ENCODE measurements at regions not wholly inside any gene's neighbourhood (a gene's known extent, or its start where the extent isn't known, plus 50 kb on each side); places are given as distances from the start of the nearest gene placed in this dataset.

DNA sequence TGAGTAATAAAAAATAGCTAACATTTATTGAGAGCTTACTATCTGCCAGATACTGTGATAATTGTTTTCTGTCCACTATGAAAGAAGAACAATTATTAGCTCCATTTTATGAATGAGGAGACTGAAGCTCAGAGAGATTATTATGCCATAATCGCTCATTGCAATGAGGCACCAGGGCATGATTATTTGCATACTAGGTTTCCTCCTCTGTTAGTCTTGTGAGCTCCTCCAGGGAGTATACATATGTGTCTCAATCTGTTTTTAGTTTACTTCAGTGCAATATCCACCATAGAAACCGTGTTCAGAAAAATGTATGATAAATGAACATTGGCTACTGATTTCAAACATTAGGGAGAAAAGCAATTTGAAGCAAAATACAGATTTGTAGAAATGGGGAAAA is 139.4 kb upstream of the OTUD4 start:
- Histone ChIP-seq H3K4me1 (ENCODE audit: control insufficient read depth, insufficient read depth, low read length) (no peaks in the 10 kb centered on the region), H3K4me3 (ENCODE audit: low read depth, low read length) (no peak overlapping the region), H3K27me3 (ENCODE audit: control insufficient read depth, insufficient read depth, low read length) (no peaks in the 10 kb centered on the region), H3K36me3 (ENCODE audit: control insufficient read depth, insufficient read depth, low read length) (no peaks in the 10 kb centered on the region), H3K27ac (ENCODE audit: low read depth, low read length) (no peak overlapping the region), H3K9ac (ENCODE audit: low read depth, low read length) (no peak overlapping the region), H3K9me3 (ENCODE audit: control insufficient read depth, insufficient read depth, low read length) (no peaks in the 10 kb centered on the region)

DNA sequence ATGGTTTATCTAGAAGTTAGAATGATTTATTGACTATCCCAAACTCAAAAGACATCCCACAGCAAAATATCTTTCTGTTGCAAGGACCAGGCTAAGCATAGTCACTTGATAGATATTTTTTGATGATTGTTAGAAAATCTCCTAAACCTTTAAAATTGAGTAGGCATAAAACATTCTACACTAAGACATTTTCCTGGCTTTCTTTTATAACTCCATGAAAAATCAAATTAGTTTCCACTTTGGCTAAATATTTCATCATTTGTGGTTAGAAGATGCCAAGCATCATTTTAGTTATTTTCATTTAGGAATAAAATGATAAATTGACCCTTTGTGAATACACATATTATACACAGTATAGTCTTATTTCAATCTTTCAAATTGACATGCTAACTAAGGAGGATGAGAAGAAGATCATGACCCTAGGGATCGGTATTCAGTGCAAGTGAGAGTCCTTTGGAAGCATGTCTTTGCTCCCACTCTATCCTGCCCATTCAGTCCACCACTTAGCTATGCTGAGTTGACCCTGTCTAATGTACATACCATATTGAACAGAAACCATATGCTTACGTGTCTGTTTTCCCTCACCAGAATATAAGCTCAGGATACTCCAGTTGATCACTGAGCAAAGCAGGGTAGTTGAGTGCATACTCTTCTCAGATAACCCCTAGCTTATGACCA is 136.6 kb upstream of the OTUD4 start:
- H3K27ac ChIP-seq (ENCODE audit: low read depth, low read length), result no peak overlapping the region
- H3K36me3 ChIP-seq (ENCODE audit: control insufficient read depth, insufficient read depth, low read length), result no peaks in the 10 kb centered on the region
- H3K9me3 ChIP-seq (ENCODE audit: control insufficient read depth, insufficient read depth, low read length), result no peaks in the 10 kb centered on the region
- H3K9ac ChIP-seq (ENCODE audit: low read depth, low read length), result no peak overlapping the region
- H3K4me3 ChIP-seq (ENCODE audit: low read depth, low read length), result no peak overlapping the region
- H3K4me1 ChIP-seq (ENCODE audit: control insufficient read depth, insufficient read depth, low read length), result no peaks in the 10 kb centered on the region
- no peaks in the 10 kb centered on the region for H3K27me3 ChIP-seq (ENCODE audit: control insufficient read depth, insufficient read depth, low read length)

- H3K9me3 ChIP-seq (ENCODE audit: control insufficient read depth, insufficient read depth, low read length), result no peaks in the 10 kb centered on the region
- no peaks in the 10 kb centered on the region for H3K36me3 ChIP-seq (ENCODE audit: control insufficient read depth, insufficient read depth, low read length)
- no peak overlapping the region for H3K27ac ChIP-seq (ENCODE audit: low read depth, low read length)
- no peaks in the 10 kb centered on the region for H3K4me1 ChIP-seq (ENCODE audit: control insufficient read depth, insufficient read depth, low read length)
- H3K4me3 ChIP-seq (ENCODE audit: low read depth, low read length), result no peak overlapping the region
- no peak overlapping the region for H3K9ac ChIP-seq (ENCODE audit: low read depth, low read length)
- H3K27me3 ChIP-seq (ENCODE audit: control insufficient read depth, insufficient read depth, low read length), result no peaks in the 10 kb centered on the region
These were observed 135.4 kb upstream of the OTUD4 start for GRCh38 chr4:145315811-145316225.

DNA sequence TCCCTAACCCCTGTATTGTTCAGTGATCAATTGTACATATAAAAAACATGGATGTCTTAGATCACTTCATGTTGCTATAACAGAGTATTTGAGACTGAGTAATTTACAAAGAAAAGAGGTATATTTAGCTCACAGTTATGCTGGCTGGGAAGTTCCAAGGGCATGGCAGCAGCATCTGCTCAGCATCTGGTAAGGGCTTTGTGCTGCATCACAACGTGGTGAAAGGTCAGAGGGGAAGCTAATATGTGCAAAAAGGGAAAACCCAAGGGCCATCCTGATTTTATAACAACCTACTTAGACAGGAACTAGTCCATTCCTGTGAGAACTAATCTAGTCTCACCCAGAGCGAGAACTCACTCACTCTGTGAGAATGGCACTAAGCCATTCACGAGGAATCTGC is 128.2 kb upstream of the OTUD4 start:
- no peaks in the 10 kb centered on the region for H3K4me1 ChIP-seq (ENCODE audit: control insufficient read depth, insufficient read depth, low read length)
- no peak overlapping the region for H3K9ac ChIP-seq (ENCODE audit: low read depth, low read length)
- no peak overlapping the region for H3K27ac ChIP-seq (ENCODE audit: low read depth, low read length)
- H3K4me3 ChIP-seq (ENCODE audit: low read depth, low read length), result no peak overlapping the region
- no peaks in the 10 kb centered on the region for H3K36me3 ChIP-seq (ENCODE audit: control insufficient read depth, insufficient read depth, low read length)
- no peaks in the 10 kb centered on the region for H3K9me3 ChIP-seq (ENCODE audit: control insufficient read depth, insufficient read depth, low read length)
- no peaks in the 10 kb centered on the region for H3K27me3 ChIP-seq (ENCODE audit: control insufficient read depth, insufficient read depth, low read length)

DNA sequence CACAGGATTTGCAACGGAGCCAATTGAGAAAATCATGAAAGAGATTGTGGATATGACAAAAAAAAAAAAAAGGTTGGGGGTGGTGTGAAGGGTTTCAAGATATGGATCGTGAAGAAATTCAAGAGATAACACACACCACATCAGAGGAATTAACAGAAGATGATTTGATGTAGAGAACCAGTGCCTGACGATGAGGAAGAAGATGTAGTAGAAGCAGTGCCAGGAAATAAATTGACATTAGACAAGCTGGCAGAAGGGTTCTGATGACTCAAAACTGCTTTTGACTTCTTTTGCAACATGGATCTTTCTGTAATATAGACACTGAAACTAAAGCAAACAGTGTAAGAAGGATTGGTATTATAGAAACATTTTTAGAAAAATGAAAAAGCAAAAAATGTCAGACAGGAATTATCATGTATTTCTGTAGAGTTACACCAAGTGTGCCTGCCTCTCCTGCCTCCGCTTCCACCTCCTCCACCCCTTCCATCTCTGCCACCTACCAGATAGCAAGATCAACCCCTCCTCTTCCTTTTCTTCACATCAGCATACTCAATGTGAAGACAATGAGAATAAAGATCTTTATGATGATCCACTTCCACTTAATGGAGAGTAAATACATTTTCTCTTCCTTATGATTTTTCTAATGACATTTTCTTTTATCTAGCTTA is 127.5 kb upstream of the OTUD4 start:
- no peak overlapping the region for H3K27ac ChIP-seq (ENCODE audit: low read depth, low read length)
- no peaks in the 10 kb centered on the region for H3K9me3 ChIP-seq (ENCODE audit: control insufficient read depth, insufficient read depth, low read length)
- no peak overlapping the region for H3K4me3 ChIP-seq (ENCODE audit: low read depth, low read length)
- no peak overlapping the region for H3K9ac ChIP-seq (ENCODE audit: low read depth, low read length)
- H3K27me3 ChIP-seq (ENCODE audit: control insufficient read depth, insufficient read depth, low read length), result no peaks in the 10 kb centered on the region
- H3K36me3 ChIP-seq (ENCODE audit: control insufficient read depth, insufficient read depth, low read length), result no peaks in the 10 kb centered on the region
- no peaks in the 10 kb centered on the region for H3K4me1 ChIP-seq (ENCODE audit: control insufficient read depth, insufficient read depth, low read length)

- no peaks in the 10 kb centered on the region for H3K4me1 ChIP-seq (ENCODE audit: control insufficient read depth, insufficient read depth, low read length)
- no peaks in the 10 kb centered on the region for H3K27me3 ChIP-seq (ENCODE audit: control insufficient read depth, insufficient read depth, low read length)
- H3K4me3 ChIP-seq (ENCODE audit: low read depth, low read length), result no peak overlapping the region
- no peaks in the 10 kb centered on the region for H3K9me3 ChIP-seq (ENCODE audit: control insufficient read depth, insufficient read depth, low read length)
- H3K9ac ChIP-seq (ENCODE audit: low read depth, low read length), result no peak overlapping the region
- H3K36me3 ChIP-seq (ENCODE audit: control insufficient read depth, insufficient read depth, low read length), result no peaks in the 10 kb centered on the region
- no peak overlapping the region for H3K27ac ChIP-seq (ENCODE audit: low read depth, low read length)
These were observed 126.7 kb upstream of the OTUD4 start for GRCh38 chr4:145307120-145307519.

- H3K9me3 ChIP-seq (ENCODE audit: control insufficient read depth, insufficient read depth, low read length), result no peaks in the 10 kb centered on the region
- no peak overlapping the region for H3K4me3 ChIP-seq (ENCODE audit: low read depth, low read length)
- no peaks in the 10 kb centered on the region for H3K27me3 ChIP-seq (ENCODE audit: control insufficient read depth, insufficient read depth, low read length)
- H3K9ac ChIP-seq (ENCODE audit: low read depth, low read length), result no peak overlapping the region
- no peaks in the 10 kb centered on the region for H3K36me3 ChIP-seq (ENCODE audit: control insufficient read depth, insufficient read depth, low read length)
- no peak overlapping the region for H3K27ac ChIP-seq (ENCODE audit: low read depth, low read length)
- H3K4me1 ChIP-seq (ENCODE audit: control insufficient read depth, insufficient read depth, low read length), result no peaks in the 10 kb centered on the region
These were observed 122.3 kb upstream of the OTUD4 start for GRCh38 chr4:145302725-145303124.

GRCh38 chr4:145301386-145302080 is 121.1 kb upstream of the OTUD4 start:
- no peaks in the 10 kb centered on the region for H3K4me1 ChIP-seq (ENCODE audit: control insufficient read depth, insufficient read depth, low read length)
- H3K4me3 ChIP-seq (ENCODE audit: low read depth, low read length), result no peak overlapping the region
- no peak overlapping the region for H3K9ac ChIP-seq (ENCODE audit: low read depth, low read length)
- H3K36me3 ChIP-seq (ENCODE audit: control insufficient read depth, insufficient read depth, low read length), result no peaks in the 10 kb centered on the region
- H3K27me3 ChIP-seq (ENCODE audit: control insufficient read depth, insufficient read depth, low read length), result no peaks in the 10 kb centered on the region
- no peak overlapping the region for H3K27ac ChIP-seq (ENCODE audit: low read depth, low read length)
- H3K9me3 ChIP-seq (ENCODE audit: control insufficient read depth, insufficient read depth, low read length), result no peaks in the 10 kb centered on the region

- no peak overlapping the region for H3K9ac ChIP-seq (ENCODE audit: low read depth, low read length)
- no peak overlapping the region for H3K4me3 ChIP-seq (ENCODE audit: low read depth, low read length)
- H3K27ac ChIP-seq (ENCODE audit: low read depth, low read length), result no peak overlapping the region
- H3K27me3 ChIP-seq (ENCODE audit: control insufficient read depth, insufficient read depth, low read length), result no peaks in the 10 kb centered on the region
- no peaks in the 10 kb centered on the region for H3K4me1 ChIP-seq (ENCODE audit: control insufficient read depth, insufficient read depth, low read length)
- H3K36me3 ChIP-seq (ENCODE audit: control insufficient read depth, insufficient read depth, low read length), result no peaks in the 10 kb centered on the region
- H3K9me3 ChIP-seq (ENCODE audit: control insufficient read depth, insufficient read depth, low read length), result no peaks in the 10 kb centered on the region
These were observed 119.1 kb upstream of the OTUD4 start for GRCh38 chr4:145299380-145300076.

- no peaks in the 10 kb centered on the region for H3K36me3 ChIP-seq (ENCODE audit: control insufficient read depth, insufficient read depth, low read length)
- no peaks in the 10 kb centered on the region for H3K4me1 ChIP-seq (ENCODE audit: control insufficient read depth, insufficient read depth, low read length)
- H3K9me3 ChIP-seq (ENCODE audit: control insufficient read depth, insufficient read depth, low read length), result no peaks in the 10 kb centered on the region
- H3K4me3 ChIP-seq (ENCODE audit: low read depth, low read length), result no peak overlapping the region
- H3K27me3 ChIP-seq (ENCODE audit: control insufficient read depth, insufficient read depth, low read length), result no peaks in the 10 kb centered on the region
- no peak overlapping the region for H3K27ac ChIP-seq (ENCODE audit: low read depth, low read length)
- no peak overlapping the region for H3K9ac ChIP-seq (ENCODE audit: low read depth, low read length)
These were observed 118.5 kb upstream of the OTUD4 start for GRCh38 chr4:145298885-145299284.

GRCh38 chr4:145297556-145297955 is 117.2 kb upstream of the OTUD4 start:
- Histone ChIP-seq H3K9ac (ENCODE audit: low read depth, low read length) (no peak overlapping the region), H3K27ac (ENCODE audit: low read depth, low read length) (no peak overlapping the region), H3K4me1 (ENCODE audit: control insufficient read depth, insufficient read depth, low read length) (no peaks in the 10 kb centered on the region), H3K9me3 (ENCODE audit: control insufficient read depth, insufficient read depth, low read length) (no peaks in the 10 kb centered on the region), H3K27me3 (ENCODE audit: control insufficient read depth, insufficient read depth, low read length) (no peaks in the 10 kb centered on the region), H3K36me3 (ENCODE audit: control insufficient read depth, insufficient read depth, low read length) (no peaks in the 10 kb centered on the region), H3K4me3 (ENCODE audit: low read depth, low read length) (no peak overlapping the region)

Data from HUES48 (cell line).